ENCODE measurements at regions not wholly inside any gene's neighbourhood (a gene's known extent, or its start where the extent isn't known, plus 50 kb on each side); places are given as distances from the start of the nearest gene placed in this dataset.

- peaks cover 14% of the 10 kb centered on the region for H3K9me3 Mint-ChIP-seq (ENCODE audit: low read depth, unreplicated experiment)
Observed at GRCh38 chr5:117809251-117809650, 1179.1 kb downstream of the DTWD2 start.

GRCh38 chr5:117805058-117805457, 1183.3 kb downstream of the DTWD2 start:
- H3K9me3 Mint-ChIP-seq (ENCODE audit: low read depth, unreplicated experiment): peaks cover 16% of the 10 kb centered on the region
- no peaks in the 10 kb centered on the region for H3K27me3 Mint-ChIP-seq (ENCODE audit: unreplicated experiment)
- BruUV-seq (replicated peaks): no TSS peak
- intact Hi-C loops (cut with micrococcal nuclease; ENCODE audit: unreplicated experiment): no loop called here
- no peak overlapping the region for H3K4me3 Mint-ChIP-seq (ENCODE audit: low read depth, unreplicated experiment)
- no peak overlapping the region for H3K27ac Mint-ChIP-seq (ENCODE audit: unreplicated experiment)
- no peaks in the 10 kb centered on the region for H3K36me3 Mint-ChIP-seq (ENCODE audit: insufficient read depth, unreplicated experiment)
- TF ChIP-seq, protein P1, sequence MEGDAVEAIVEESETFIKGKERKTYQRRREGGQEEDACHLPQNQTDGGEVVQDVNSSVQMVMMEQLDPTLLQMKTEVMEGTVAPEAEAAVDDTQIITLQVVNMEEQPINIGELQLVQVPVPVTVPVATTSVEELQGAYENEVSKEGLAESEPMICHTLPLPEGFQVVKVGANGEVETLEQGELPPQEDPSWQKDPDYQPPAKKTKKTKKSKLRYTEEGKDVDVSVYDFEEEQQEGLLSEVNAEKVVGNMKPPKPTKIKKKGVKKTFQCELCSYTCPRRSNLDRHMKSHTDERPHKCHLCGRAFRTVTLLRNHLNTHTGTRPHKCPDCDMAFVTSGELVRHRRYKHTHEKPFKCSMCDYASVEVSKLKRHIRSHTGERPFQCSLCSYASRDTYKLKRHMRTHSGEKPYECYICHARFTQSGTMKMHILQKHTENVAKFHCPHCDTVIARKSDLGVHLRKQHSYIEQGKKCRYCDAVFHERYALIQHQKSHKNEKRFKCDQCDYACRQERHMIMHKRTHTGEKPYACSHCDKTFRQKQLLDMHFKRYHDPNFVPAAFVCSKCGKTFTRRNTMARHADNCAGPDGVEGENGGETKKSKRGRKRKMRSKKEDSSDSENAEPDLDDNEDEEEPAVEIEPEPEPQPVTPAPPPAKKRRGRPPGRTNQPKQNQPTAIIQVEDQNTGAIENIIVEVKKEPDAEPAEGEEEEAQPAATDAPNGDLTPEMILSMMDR (IDR thresholded peaks at IDR 0.05; ENCODE audit: unreplicated experiment): no peak
- H3K4me1 Mint-ChIP-seq (ENCODE audit: low read depth, unreplicated experiment): no peaks in the 10 kb centered on the region
- CTCF ChIA-PET: no interaction called here
- no peak for DNase-seq

More at GRCh38 chr5:117809251-117809650, 1179.1 kb downstream of the DTWD2 start:
- Mint-ChIP-seq H3K4me1 (ENCODE audit: low read depth, unreplicated experiment) (no peaks in the 10 kb centered on the region), H3K36me3 (ENCODE audit: insufficient read depth, unreplicated experiment) (no peaks in the 10 kb centered on the region), H3K27me3 (ENCODE audit: unreplicated experiment) (no peaks in the 10 kb centered on the region), H3K4me3 (ENCODE audit: low read depth, unreplicated experiment) (no peak overlapping the region), H3K27ac (ENCODE audit: unreplicated experiment) (no peak overlapping the region)
- BruUV-seq (replicated peaks): no TSS peak
- CTCF ChIA-PET: no interaction called here
- TF ChIP-seq, protein P1 (IDR thresholded peaks at IDR 0.05; ENCODE audit: unreplicated experiment): no peak
- intact Hi-C loops (cut with micrococcal nuclease; ENCODE audit: unreplicated experiment): no loop called here
- DNase-seq: no peak

- H3K9me3 Mint-ChIP-seq (ENCODE audit: low read depth, unreplicated experiment): peaks cover 12% of the 10 kb centered on the region
- no peak for DNase-seq
- no peaks in the 10 kb centered on the region for H3K4me1 Mint-ChIP-seq (ENCODE audit: low read depth, unreplicated experiment)
- intact Hi-C loops (cut with micrococcal nuclease; ENCODE audit: unreplicated experiment): no loop called here
- no peaks in the 10 kb centered on the region for H3K27me3 Mint-ChIP-seq (ENCODE audit: unreplicated experiment)
- BruUV-seq (replicated peaks): no TSS peak
- no peak overlapping the region for H3K27ac Mint-ChIP-seq (ENCODE audit: unreplicated experiment)
- CTCF ChIA-PET: no interaction called here
- H3K36me3 Mint-ChIP-seq (ENCODE audit: insufficient read depth, unreplicated experiment): no peaks in the 10 kb centered on the region
- TF ChIP-seq, protein P1 (IDR thresholded peaks at IDR 0.05; ENCODE audit: unreplicated experiment): no peak
- no peak overlapping the region for H3K4me3 Mint-ChIP-seq (ENCODE audit: low read depth, unreplicated experiment)
Observed at GRCh38 chr5:117803533-117803932, 1184.8 kb downstream of the DTWD2 start.

DNA sequence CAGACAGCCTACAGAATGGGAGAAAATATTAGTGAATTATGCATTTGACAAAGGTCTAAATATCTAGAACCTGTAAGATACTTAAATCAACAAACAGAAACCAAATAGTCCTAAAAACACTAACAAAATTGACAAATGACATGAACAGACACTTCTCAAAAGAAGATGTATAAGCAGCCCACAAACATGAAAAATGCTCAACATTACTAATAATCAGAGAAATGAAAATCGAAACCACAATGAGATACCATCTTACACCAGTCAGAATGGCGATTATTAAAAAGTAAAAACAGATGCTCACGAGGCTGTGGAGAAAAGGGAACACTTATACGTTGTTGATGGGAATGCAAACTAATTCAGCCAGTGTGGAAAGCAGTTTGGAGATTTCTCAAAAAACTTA, 1186.8 kb downstream of the DTWD2 start:
- H3K4me1 Mint-ChIP-seq (ENCODE audit: low read depth, unreplicated experiment): no peaks in the 10 kb centered on the region
- H3K27ac Mint-ChIP-seq (ENCODE audit: unreplicated experiment): no peak overlapping the region
- H3K36me3 Mint-ChIP-seq (ENCODE audit: insufficient read depth, unreplicated experiment): no peaks in the 10 kb centered on the region
- peaks cover 15% of the 10 kb centered on the region for H3K9me3 Mint-ChIP-seq (ENCODE audit: low read depth, unreplicated experiment)
- intact Hi-C loops (cut with micrococcal nuclease; ENCODE audit: unreplicated experiment): no loop called here
- BruUV-seq (replicated peaks): no TSS peak
- CTCF ChIA-PET: no interaction called here
- TF ChIP-seq, protein P1 (IDR thresholded peaks at IDR 0.05; ENCODE audit: unreplicated experiment): no peak
- H3K4me3 Mint-ChIP-seq (ENCODE audit: low read depth, unreplicated experiment): no peak overlapping the region
- H3K27me3 Mint-ChIP-seq (ENCODE audit: unreplicated experiment): no peaks in the 10 kb centered on the region
- DNase-seq: no peak
